ENCODE measurements at regions not wholly inside any gene's neighbourhood (a gene's known extent, or its start where the extent isn't known, plus 50 kb on each side); places are given as distances from the start of the nearest gene placed in this dataset.

GRCh38 chr1:163504331-163504978 is 182.7 kb downstream of the NUF2 start:
- H3K27ac ChIP-seq: no peak overlapping the region
- TF ChIP-seq EZH2 (IDR thresholded peaks at IDR 0.05): no peak
- no peak for TF ChIP-seq FOXP2 (optimal IDR thresholded peaks at IDR 0.05; ENCODE audit: control extremely low read depth, extremely low read length, insufficient read depth)
- no peak for TF ChIP-seq POLR2AphosphoS5 (IDR thresholded peaks at IDR 0.05; ENCODE audit: borderline replicate concordance, low read depth, low read length)

GRCh38 chr1:163509114-163509513 is 187.4 kb downstream of the NUF2 start:
- no peak for DNase-seq (ENCODE audit: low read depth, low spot score)
- Histone ChIP-seq H3K9ac (ENCODE audit: insufficient read length) (no peak overlapping the region), H3K27ac (no peak overlapping the region), H3K4me3 (no peak overlapping the region), H3K36me3 (ENCODE audit: insufficient read depth, low read length) (no peaks in the 10 kb centered on the region), H3K9me3 (ENCODE audit: low read depth, low read length) (no peaks in the 10 kb centered on the region)
- no peak for TF ChIP-seq POLR2AphosphoS5 (IDR thresholded peaks at IDR 0.05; ENCODE audit: borderline replicate concordance, low read depth, low read length)

More at GRCh38 chr1:163504331-163504978, 182.7 kb downstream of the NUF2 start:
- Histone ChIP-seq H3K9ac (ENCODE audit: insufficient read length) (no peak overlapping the region), H3K4me3 (no peak overlapping the region), H3K36me3 (ENCODE audit: insufficient read depth, low read length) (no peaks in the 10 kb centered on the region), H3K9me3 (ENCODE audit: low read depth, low read length) (no peaks in the 10 kb centered on the region)
- no peak for DNase-seq (ENCODE audit: low read depth, low spot score)

GRCh38 chr1:163512349-163512989 is 190.7 kb downstream of the NUF2 start:
- no peak overlapping the region for H3K9ac ChIP-seq (ENCODE audit: insufficient read length)
- no peak for TF ChIP-seq POLR2AphosphoS5 (IDR thresholded peaks at IDR 0.05; ENCODE audit: borderline replicate concordance, low read depth, low read length)
- TF ChIP-seq EZH2 (IDR thresholded peaks at IDR 0.05): no peak
- no peak for TF ChIP-seq FOXP2 (optimal IDR thresholded peaks at IDR 0.05; ENCODE audit: control extremely low read depth, extremely low read length, insufficient read depth)
- DNase-seq (ENCODE audit: low read depth, low spot score): no peak
- H3K27ac ChIP-seq: no peak overlapping the region
- no peaks in the 10 kb centered on the region for H3K9me3 ChIP-seq (ENCODE audit: low read depth, low read length)
- H3K4me3 ChIP-seq: no peak overlapping the region
- H3K36me3 ChIP-seq (ENCODE audit: insufficient read depth, low read length): no peaks in the 10 kb centered on the region

GRCh38 chr1:163523375-163524029 is 201.7 kb downstream of the NUF2 start:
- H3K4me3 ChIP-seq: peak overlapping the region; percentile 28; the same call in 1 of the 2 replicates
- TF ChIP-seq FOXP2 (optimal IDR thresholded peaks at IDR 0.05; ENCODE audit: control extremely low read depth, extremely low read length, insufficient read depth) (peak; percentile 49), EZH2 (IDR thresholded peaks at IDR 0.05) (no peak)
- H3K27ac ChIP-seq: peak overlapping the region; percentile 27; the same call in 1 of the 2 replicates
- H3K9me3 ChIP-seq (ENCODE audit: low read depth, low read length): peaks cover 3% of the 10 kb centered on the region; the same call in 1 of the 2 replicates
- H3K36me3 ChIP-seq (ENCODE audit: insufficient read depth, low read length): no peaks in the 10 kb centered on the region
- no peak for DNase-seq (ENCODE audit: low read depth, low spot score)
- H3K9ac ChIP-seq (ENCODE audit: insufficient read length): no peak overlapping the region

GRCh38 chr1:163528710-163529348 is 207.1 kb downstream of the NUF2 start:
- H3K4me3 ChIP-seq: no peak overlapping the region
- TF ChIP-seq POLR2AphosphoS5 (IDR thresholded peaks at IDR 0.05; ENCODE audit: borderline replicate concordance, low read depth, low read length) (no peak), EZH2 (IDR thresholded peaks at IDR 0.05) (no peak), FOXP2 (optimal IDR thresholded peaks at IDR 0.05; ENCODE audit: control extremely low read depth, extremely low read length, insufficient read depth) (no peak)
- no peaks in the 10 kb centered on the region for H3K36me3 ChIP-seq (ENCODE audit: insufficient read depth, low read length)
- H3K9me3 ChIP-seq (ENCODE audit: low read depth, low read length): no peaks in the 10 kb centered on the region; the same call in 1 of the 2 replicates
- no peak for DNase-seq (ENCODE audit: low read depth, low spot score)
- peak overlapping the region; percentile 43; the same call in 1 of the 2 replicates for H3K27ac ChIP-seq
- H3K9ac ChIP-seq (ENCODE audit: insufficient read length): no peak overlapping the region

GRCh38 chr1:163531345-163531744 is 209.6 kb downstream of the NUF2 start:
- H3K9ac ChIP-seq (ENCODE audit: insufficient read length): no peak overlapping the region
- no peak overlapping the region for H3K4me3 ChIP-seq
- no peak overlapping the region for H3K27ac ChIP-seq
- TF ChIP-seq POLR2AphosphoS5 (IDR thresholded peaks at IDR 0.05; ENCODE audit: borderline replicate concordance, low read depth, low read length) (no peak), EZH2 (IDR thresholded peaks at IDR 0.05) (no peak), FOXP2 (optimal IDR thresholded peaks at IDR 0.05; ENCODE audit: control extremely low read depth, extremely low read length, insufficient read depth) (no peak)
- DNase-seq (ENCODE audit: low read depth, low spot score): no peak
- H3K9me3 ChIP-seq (ENCODE audit: low read depth, low read length): no peaks in the 10 kb centered on the region; the same call in 1 of the 2 replicates
- H3K36me3 ChIP-seq (ENCODE audit: insufficient read depth, low read length): no peaks in the 10 kb centered on the region

- Histone ChIP-seq H3K4me3 (no peak overlapping the region), H3K36me3 (ENCODE audit: insufficient read depth, low read length) (no peaks in the 10 kb centered on the region), H3K9me3 (ENCODE audit: low read depth, low read length) (no peaks in the 10 kb centered on the region), H3K27ac (no peak overlapping the region), H3K9ac (ENCODE audit: insufficient read length) (no peak overlapping the region)
- no peak for DNase-seq (ENCODE audit: low read depth, low spot score)
- TF ChIP-seq POLR2AphosphoS5 (IDR thresholded peaks at IDR 0.05; ENCODE audit: borderline replicate concordance, low read depth, low read length) (no peak), EZH2 (IDR thresholded peaks at IDR 0.05) (no peak), FOXP2 (optimal IDR thresholded peaks at IDR 0.05; ENCODE audit: control extremely low read depth, extremely low read length, insufficient read depth) (no peak)
Observed at GRCh38 chr1:163535401-163535800, 213.6 kb downstream of the NUF2 start.

GRCh38 chr1:163535807-163536206 is 214.1 kb downstream of the NUF2 start:
- no peaks in the 10 kb centered on the region for H3K9me3 ChIP-seq (ENCODE audit: low read depth, low read length)
- no peaks in the 10 kb centered on the region for H3K36me3 ChIP-seq (ENCODE audit: insufficient read depth, low read length)
- peak overlapping the region; percentile 57; the same call in 1 of the 2 replicates for H3K27ac ChIP-seq
- peak; percentile 70 for DNase-seq (ENCODE audit: low read depth, low spot score)
- H3K4me3 ChIP-seq: no peak overlapping the region
- no peak for TF ChIP-seq POLR2AphosphoS5 (IDR thresholded peaks at IDR 0.05; ENCODE audit: borderline replicate concordance, low read depth, low read length)
- no peak for TF ChIP-seq EZH2 (IDR thresholded peaks at IDR 0.05)
- no peak for TF ChIP-seq FOXP2 (optimal IDR thresholded peaks at IDR 0.05; ENCODE audit: control extremely low read depth, extremely low read length, insufficient read depth)
- peak overlapping the region; percentile 29 for H3K9ac ChIP-seq (ENCODE audit: insufficient read length)
